T-cell (primary cell): ENCODE measurements at regions not wholly inside any gene's neighbourhood (a gene's known extent, or its start where the extent isn't known, plus 50 kb on each side); places are given as distances from the start of the nearest gene placed in this dataset.

ENCODE experiments used
- ATAC-seq, 4 experiments: fragments of 200-7000 bp in 3 of 4; fragments of 150-1000 bp in 1 of 4; cut with Tn5 transposase; replicated peaks in 1 of 4; 1 replicate in 3 of 4; 2 replicates in 1 of 4; pipeline ENCODE4 v1.10.0; 2021; ENCODE audit warnings: moderate library complexity in 3 of 4, mild to moderate bottlenecking in 2 of 4, moderate number of reproducible peaks in 1 of 4
- CTCF ChIA-PET, 2 donors: fragments of 300-600 bp; sonication (Branson Sonifier 250); formaldehyde crosslinking; loops; one replicate each; lab custom pipeline; 2022; ENCODE audit warnings: antibody characterized with exemption in 2 of 2; lab: Charles Lee
- POLR2A ChIA-PET, 2 donors: fragments of 300-600 bp; sonication (Branson Sonifier 250); formaldehyde crosslinking; loops; one replicate each; lab custom pipeline; 2022; ENCODE audit warnings: antibody characterized with exemption in 2 of 2; lab: Charles Lee
- DNase-seq, 35 experiments: peaks; one replicate each; pipeline versions ENCODE4 v3.0.0 to v3.0.0-alpha.2; 2013 to 2023
- H3K27ac ChIP-seq: one replicate; pipeline ENCODE4 v1.5.1; 2013; ENCODE audit warnings: low read length
- H3K27me3 ChIP-seq, 2 experiments: replicated peaks in 1 of 2; 1 replicate in 1 of 2; 2 replicates in 1 of 2; pipeline versions ENCODE4 v1.6.1 to v1.7.0; 2013; ENCODE audit warnings: low read length in 1 of 2, mixed read lengths in 1 of 2; ENCODE audit not compliant: control insufficient read depth in 2 of 2, insufficient read depth in 2 of 2; ENCODE audit errors: extremely low read depth in 1 of 2
- H3K36me3 ChIP-seq, 2 donors: 1 replicate in 1 of 2; 2 replicates in 1 of 2; pipeline versions ENCODE4 v1.6.1 to v1.7.0; 2013; ENCODE audit warnings: low read length in 1 of 2; ENCODE audit not compliant: control insufficient read depth in 2 of 2, insufficient read depth in 1 of 2; ENCODE audit errors: extremely low read depth in 1 of 2
- H3K4me1 ChIP-seq, 2 experiments: 1 replicate in 1 of 2; 2 replicates in 1 of 2; pipeline versions ENCODE4 v1.6.1 to v1.7.0; 2013; ENCODE audit warnings: low read length in 2 of 2, mixed read lengths in 1 of 2; ENCODE audit not compliant: insufficient read depth in 2 of 2, control insufficient read depth in 1 of 2; ENCODE audit errors: extremely low read depth in 1 of 2
- H3K4me3 ChIP-seq, 2 donors: 1 replicate in 1 of 2; 2 replicates in 1 of 2; pipeline versions ENCODE4 v1.5.1 to v1.7.0; 2013; ENCODE audit warnings: mild to moderate bottlenecking in 2 of 2, low read length in 1 of 2, moderate library complexity in 1 of 2; ENCODE audit not compliant: control insufficient read depth in 1 of 2; ENCODE audit errors: extremely low read depth in 1 of 2
- H3K9me3 ChIP-seq: 2 replicates; pipeline ENCODE4 v1.7.0; 2013
- H3K27ac Mint-ChIP-seq, 2 donors: one replicate each; pipeline ENCODE4 v1.8.0; 2020 to 2021; ENCODE audit warnings: mild to moderate bottlenecking in 2 of 2, mixed read lengths in 2 of 2
- H3K27me3 Mint-ChIP-seq, 2 donors: one replicate each; pipeline ENCODE4 v1.8.0; 2021 to 2022; ENCODE audit warnings: mixed read lengths in 2 of 2
- H3K36me3 Mint-ChIP-seq: one replicate; pipeline ENCODE4 v1.8.0; 2021; ENCODE audit warnings: mixed read lengths
- H3K4me1 Mint-ChIP-seq, 3 donors: one replicate each; pipeline ENCODE4 v1.8.0; 2020 to 2022; ENCODE audit warnings: mixed read lengths in 3 of 3, mild to moderate bottlenecking in 1 of 3
- H3K4me3 Mint-ChIP-seq, 3 donors: one replicate each; pipeline ENCODE4 v1.8.0; 2020 to 2022; ENCODE audit warnings: mild to moderate bottlenecking in 3 of 3, mixed read lengths in 3 of 3, moderate library complexity in 3 of 3
- H3K9me3 Mint-ChIP-seq, 3 donors: one replicate each; pipeline ENCODE4 v1.8.0; 2020 to 2022; ENCODE audit warnings: mixed read lengths in 3 of 3
- WGBS: methylation state at CpG from one replicate; pipeline ENCODE4 v1.1.5; 2013; ENCODE audit warnings: missing lambda C conversion rate; ENCODE audit not compliant: insufficient coverage; 5-methylcytosine and 5-hydroxymethylcytosine counted together

GRCh38 chr19:46927106-46927505, 66.3 kb downstream of the ARHGAP35 start:
- Mint-ChIP-seq H3K27me3 (no peaks in the 10 kb centered on the region), H3K27ac (peak overlapping the region; percentile 35 to 72), H3K4me3 (no peak overlapping the region), H3K36me3 (peaks cover 26% of the 10 kb centered on the region), H3K4me1 (peaks cover 51 to 74% (median 66%) of the 10 kb centered on the region in 3 donors), H3K9me3 (no peaks in the 10 kb centered on the region)
- H3K36me3 ChIP-seq = peaks cover 0 to 4% of the 10 kb centered on the region in 2 donors
- peaks cover 3 to 42% of the 10 kb centered on the region in 2 experiments for H3K4me1 ChIP-seq
- 91% methylated on average over 5 of the region's 6 CpGs for WGBS
- CTCF ChIA-PET = interaction anchor here in 1 of 2 donors (0.9 to 1.1 kb wide), 2 partner anchors 44 to 65 kb away, joined by 3 read pairs; no protein-coding TSS in a partner anchor
- H3K9me3 ChIP-seq = no peaks in the 10 kb centered on the region
- H3K4me3 ChIP-seq = no peak overlapping the region
- H3K27ac ChIP-seq = no peak overlapping the region
- POLR2A ChIA-PET = interaction anchor here in 1 of 2 donors (0.7 kb wide), 1 partner anchor 169 kb away, joined by 4 read pairs; no protein-coding TSS in a partner anchor
- no peak for ATAC-seq
- DNase-seq = no peak
- H3K27me3 ChIP-seq = no peaks in the 10 kb centered on the region

- 60% methylated on average over 2 of the region's 4 CpGs for WGBS
- H3K9me3 ChIP-seq = no peaks in the 10 kb centered on the region
- Mint-ChIP-seq H3K4me3 (no peak overlapping the region), H3K9me3 (no peaks in the 10 kb centered on the region), H3K27me3 (no peaks in the 10 kb centered on the region), H3K36me3 (peaks cover 18% of the 10 kb centered on the region), H3K4me1 (peaks cover 52 to 75% (median 67%) of the 10 kb centered on the region in 3 donors), H3K27ac (peak overlapping the region in 1 of 2 donors; percentile 12)
- ChIA-PET POLR2A (interaction anchor here in 1 of 2 donors (0.7 kb wide), 1 partner anchor 169 kb away, joined by 4 read pairs; no protein-coding TSS in a partner anchor), CTCF (interaction anchor here in 1 of 2 donors (0.9 kb wide), 1 partner anchor 45 kb away, joined by 3 read pairs; no protein-coding TSS in a partner anchor)
- H3K36me3 ChIP-seq = no peaks in the 10 kb centered on the region
- no peak for DNase-seq
- H3K4me1 ChIP-seq = peaks cover 3 to 47% of the 10 kb centered on the region in 2 experiments
- no peak overlapping the region for H3K4me3 ChIP-seq
- H3K27ac ChIP-seq = no peak overlapping the region
- no peak for ATAC-seq
- H3K27me3 ChIP-seq = no peaks in the 10 kb centered on the region
These were observed 67.1 kb downstream of the ARHGAP35 start for GRCh38 chr19:46927893-46928292.

GRCh38 chr19:46928951-46929350, 68.2 kb downstream of the ARHGAP35 start:
- Mint-ChIP-seq H3K4me1 (peaks cover 58 to 84% (median 75%) of the 10 kb centered on the region in 3 donors), H3K9me3 (no peaks in the 10 kb centered on the region), H3K36me3 (peaks cover 17% of the 10 kb centered on the region), H3K27me3 (no peaks in the 10 kb centered on the region), H3K4me3 (no peak overlapping the region), H3K27ac (peak overlapping the region; percentile 6 to 19)
- ChIA-PET POLR2A (no interaction called here), CTCF (no interaction called here)
- DNase-seq (no peak), ATAC-seq (no peak)
- Histone ChIP-seq H3K27ac (no peak overlapping the region), H3K4me3 (no peak overlapping the region), H3K36me3 (no peaks in the 10 kb centered on the region), H3K9me3 (no peaks in the 10 kb centered on the region), H3K4me1 (peaks cover 3 to 47% of the 10 kb centered on the region in 2 experiments), H3K27me3 (no peaks in the 10 kb centered on the region)
- WGBS = 100% methylated on average over 1 of the region's 5 CpGs

GRCh38 chr19:46931202-46931601, 70.4 kb downstream of the ARHGAP35 start:
- Histone ChIP-seq H3K27ac (peak overlapping the region; percentile 13), H3K4me1 (peaks cover 6 to 46% of the 10 kb centered on the region in 2 experiments), H3K4me3 (no peak overlapping the region), H3K36me3 (no peaks in the 10 kb centered on the region), H3K27me3 (no peaks in the 10 kb centered on the region), H3K9me3 (no peaks in the 10 kb centered on the region)
- CTCF ChIA-PET = no interaction called here
- DNase-seq (no peak), ATAC-seq (no peak)
- Mint-ChIP-seq H3K36me3 (peaks cover 8% of the 10 kb centered on the region), H3K9me3 (no peaks in the 10 kb centered on the region), H3K4me1 (peaks cover 62 to 82% (median 73%) of the 10 kb centered on the region in 3 donors), H3K27ac (peak overlapping the region; percentile 84 to 85), H3K27me3 (no peaks in the 10 kb centered on the region), H3K4me3 (no peak overlapping the region)
- 74% methylated on average over 3 of the region's 5 CpGs for WGBS
- POLR2A ChIA-PET = interaction anchor here in 1 of 2 donors (0.8 kb wide), 1 partner anchor 91 kb away, joined by 11 read pairs; no protein-coding TSS in a partner anchor

- Histone ChIP-seq H3K9me3 (no peaks in the 10 kb centered on the region), H3K4me1 (peaks cover 9 to 51% of the 10 kb centered on the region in 2 experiments), H3K36me3 (peaks cover under 1 to 1% of the 10 kb centered on the region in 2 donors), H3K4me3 (no peak overlapping the region), H3K27me3 (no peaks in the 10 kb centered on the region), H3K27ac (no peak overlapping the region)
- CTCF ChIA-PET = no interaction called here
- Mint-ChIP-seq H3K9me3 (no peaks in the 10 kb centered on the region), H3K36me3 (peaks cover 11% of the 10 kb centered on the region), H3K27ac (peak overlapping the region; percentile 90 to 93), H3K4me3 (no peak overlapping the region), H3K27me3 (no peaks in the 10 kb centered on the region), H3K4me1 (peaks cover 62 to 82% (median 73%) of the 10 kb centered on the region in 3 donors)
- WGBS = 92% methylated on average over 2 of the region's 2 CpGs
- ATAC-seq = no peak
- POLR2A ChIA-PET = interaction anchor here in 1 of 2 donors (0.5 to 0.6 kb wide), 2 partner anchors 60 to 334 kb away, joined by 3 read pairs; no protein-coding TSS in a partner anchor
- no peak for DNase-seq
These were observed 71.5 kb downstream of the ARHGAP35 start for GRCh38 chr19:46932346-46932745.

GRCh38 chr19:46935066-46935663, 74.4 kb downstream of the ARHGAP35 start:
- Mint-ChIP-seq H3K9me3 (no peaks in the 10 kb centered on the region), H3K4me3 (peak overlapping the region; percentile 54 to 63 (median 60)), H3K27ac (peak overlapping the region; percentile 93 to 95), H3K4me1 (peaks cover 56 to 80% (median 71%) of the 10 kb centered on the region in 3 donors), H3K36me3 (peaks cover 20% of the 10 kb centered on the region), H3K27me3 (no peaks in the 10 kb centered on the region)
- Histone ChIP-seq H3K36me3 (peaks cover 3 to 10% of the 10 kb centered on the region in 2 donors), H3K9me3 (no peaks in the 10 kb centered on the region), H3K4me3 (peak overlapping the region in 1 of 2 donors; percentile 1), H3K27me3 (no peaks in the 10 kb centered on the region), H3K4me1 (peaks cover 9 to 67% of the 10 kb centered on the region in 2 experiments), H3K27ac (peak overlapping the region; percentile 86)
- DNase-seq (peak in 3 of 35 experiments; percentile 5 to 56 (median 19)), ATAC-seq (peak; percentile 65 to 84 (median 68))
- ChIA-PET CTCF (no interaction called here), POLR2A (no interaction called here)
- no CpG with 5 or more reads among the region's 7 CpGs for WGBS
